WTC11 (cell line): ENCODE measurements at regions not wholly inside any gene's neighbourhood (a gene's known extent, or its start where the extent isn't known, plus 50 kb on each side); places are given as distances from the start of the nearest gene placed in this dataset.

ENCODE experiments used
- ATAC-seq: fragments of 200-7000 bp; cut with Tn5 transposase; 2 replicates; pipeline ENCODE4 v1.10.0; 2021; ENCODE audit warnings: mild to moderate bottlenecking, moderate library complexity
- CTCF ChIA-PET: fragments of 300-600 bp; sonication (Branson Sonifier 250); formaldehyde crosslinking; loops from one replicate; lab custom pipeline; 2021; ENCODE audit warnings: antibody characterized with exemption; lab: Charles Lee
- POLR2A ChIA-PET: fragments of 350-600 bp; sonication (Branson Sonifier 250); formaldehyde crosslinking; loops from one replicate; lab custom pipeline; 2021; ENCODE audit warnings: antibody characterized with exemption; lab: Charles Lee
- DNase-seq: peaks from one replicate; pipeline ENCODE4 v3.0.0; 2021; ENCODE audit warnings: low spot score
- H3K27ac Mint-ChIP-seq: 2 replicates; pipeline ENCODE4 v1.8.0; 2021; ENCODE audit warnings: mixed read lengths
- H3K27me3 Mint-ChIP-seq: 2 replicates; pipeline ENCODE4 v1.8.0; 2021; ENCODE audit warnings: low read depth, mild to moderate bottlenecking, moderate library complexity, mixed read lengths
- H3K36me3 Mint-ChIP-seq: 2 replicates; pipeline ENCODE4 v1.8.0; 2021; ENCODE audit warnings: mixed read lengths
- H3K4me1 Mint-ChIP-seq: 2 replicates; pipeline ENCODE4 v1.8.0; 2022; ENCODE audit warnings: mixed read lengths
- H3K4me3 Mint-ChIP-seq: 2 replicates; pipeline ENCODE4 v1.8.0; 2021; ENCODE audit warnings: mild to moderate bottlenecking, moderate library complexity, mixed read lengths
- H3K9me3 Mint-ChIP-seq: 2 replicates; pipeline ENCODE4 v1.8.0; 2021; ENCODE audit warnings: mixed read lengths
- ATF1 ChIP-seq: sonication (generic); formaldehyde crosslinking; IDR thresholded peaks from 2 replicates; pipeline ENCODE4 v1.8.1; 2023; ENCODE audit warnings: mild to moderate bottlenecking, moderate library complexity, missing genetic modification reagents
- CREM ChIP-seq: sonication (generic); formaldehyde crosslinking; IDR thresholded peaks from 2 replicates; pipeline ENCODE4 v1.8.1; 2022; ENCODE audit warnings: mild to moderate bottlenecking, missing genetic modification reagents, moderate library complexity
- E2F5 ChIP-seq: sonication (generic); formaldehyde crosslinking; IDR thresholded peaks from 2 replicates; pipeline ENCODE4 v1.8.1; 2022; ENCODE audit warnings: mild to moderate bottlenecking, moderate library complexity, missing genetic modification reagents
- EMX1 ChIP-seq: fragments of 250-450 bp; sonication (Bioruptor Pico); IDR thresholded peaks from 2 replicates; pipeline ENCODE4 v1.8.0; 2021; ENCODE audit warnings: mild to moderate bottlenecking
- FOXJ3 ChIP-seq: sonication (generic); formaldehyde crosslinking; IDR thresholded peaks from 2 replicates; pipeline ENCODE4 v1.9.0; 2021; ENCODE audit warnings: missing genetic modification reagents, mild to moderate bottlenecking, borderline replicate concordance
- IRF1 ChIP-seq: sonication (generic); formaldehyde crosslinking; IDR thresholded peaks from 2 replicates; pipeline ENCODE4 v1.8.0; 2023; ENCODE audit warnings: missing genetic modification reagents
- IRF2 ChIP-seq: sonication (generic); formaldehyde crosslinking; IDR thresholded peaks from 2 replicates; pipeline ENCODE4 v1.8.0; 2022; ENCODE audit warnings: low read depth, missing genetic modification reagents, borderline replicate concordance
- JAZF1 ChIP-seq: fragments of 250-450 bp; sonication (Bioruptor Pico); IDR thresholded peaks from 2 replicates; pipeline ENCODE4 v1.9.0; 2021; ENCODE audit warnings: moderate library complexity, mild to moderate bottlenecking, inconsistent platforms
- JUN ChIP-seq: sonication (generic); formaldehyde crosslinking; IDR thresholded peaks from 2 replicates; pipeline ENCODE4 v1.8.0; 2023; ENCODE audit warnings: mild to moderate bottlenecking, missing genetic modification reagents
- NR1H2 ChIP-seq: sonication (generic); formaldehyde crosslinking; IDR thresholded peaks from 2 replicates; pipeline ENCODE4 v1.9.0; 2021; ENCODE audit warnings: mild to moderate bottlenecking, moderate library complexity, missing genetic modification reagents
- NR2C2 ChIP-seq: sonication (generic); formaldehyde crosslinking; IDR thresholded peaks from 2 replicates; pipeline ENCODE4 v1.8.0; 2022; ENCODE audit warnings: mild to moderate bottlenecking, missing genetic modification reagents
- RELA ChIP-seq: sonication (generic); formaldehyde crosslinking; IDR thresholded peaks from 2 replicates; pipeline ENCODE4 v1.8.1; 2022; ENCODE audit warnings: missing genetic modification reagents, mild to moderate bottlenecking, borderline replicate concordance
- RORB ChIP-seq: fragments of 250-450 bp; sonication (Bioruptor Pico); IDR thresholded peaks from 2 replicates; pipeline ENCODE4 v1.9.0; 2021; ENCODE audit warnings: mild to moderate bottlenecking
- SMAD3 ChIP-seq: sonication (generic); formaldehyde crosslinking; IDR thresholded peaks from 2 replicates; pipeline ENCODE4 v1.8.0; 2022; ENCODE audit warnings: missing genetic modification reagents, mild to moderate bottlenecking, borderline replicate concordance
- SOX15 ChIP-seq: fragments of 250-450 bp; sonication (Bioruptor Pico); IDR thresholded peaks from 2 replicates; pipeline ENCODE4 v1.9.0; 2021; ENCODE audit warnings: mild to moderate bottlenecking
- ZNF232 ChIP-seq: sonication (generic); formaldehyde crosslinking; IDR thresholded peaks from 2 replicates; pipeline ENCODE4 v1.8.0; 2022; ENCODE audit warnings: mild to moderate bottlenecking, missing genetic modification reagents
- ZNF396 ChIP-seq: fragments of 250-450 bp; sonication (Bioruptor Pico); IDR thresholded peaks from 2 replicates; pipeline ENCODE4 v1.8.0; 2021; ENCODE audit warnings: mild to moderate bottlenecking, moderate library complexity, borderline replicate concordance
- ZNF416 ChIP-seq: fragments of 250-450 bp; sonication (Bioruptor Pico); IDR thresholded peaks from 2 replicates; pipeline ENCODE4 v1.9.0; 2021; ENCODE audit warnings: mild to moderate bottlenecking, inconsistent platforms
- TF ChIP-seq, protein P1 (sequence below): sonication (generic); formaldehyde crosslinking; IDR thresholded peaks from 2 replicates; pipeline ENCODE4 v1.8.0; 2022; ENCODE audit warnings: missing genetic modification reagents
- TF ChIP-seq, protein P2 (sequence below): sonication (generic); formaldehyde crosslinking; IDR thresholded peaks from 2 replicates; pipeline ENCODE4 v1.8.0; 2023; ENCODE audit warnings: mild to moderate bottlenecking, missing genetic modification reagents
- TF ChIP-seq, protein P3 (sequence below): fragments of 250-450 bp; sonication (Bioruptor Pico); IDR thresholded peaks from 2 replicates; pipeline ENCODE4 v1.9.0; 2021; ENCODE audit warnings: mild to moderate bottlenecking
- TF ChIP-seq, protein P4 (sequence below): sonication (generic); formaldehyde crosslinking; IDR thresholded peaks from 2 replicates; pipeline ENCODE4 v1.8.1; 2023; ENCODE audit warnings: mild to moderate bottlenecking, missing genetic modification reagents, moderate library complexity
- TF ChIP-seq, protein P5 (sequence below): sonication (generic); formaldehyde crosslinking; IDR thresholded peaks from 2 replicates; pipeline ENCODE4 v1.8.1; 2022; ENCODE audit warnings: low read depth, missing genetic modification reagents, borderline replicate concordance
- TF ChIP-seq, protein P6 (sequence below): fragments of 250-450 bp; sonication (Bioruptor Pico); IDR thresholded peaks from 2 replicates; pipeline ENCODE4 v2.1.2; 2022; ENCODE audit warnings: mild to moderate bottlenecking, moderate library complexity

GRCh38 chr14:27371209-27371608 is 773.4 kb upstream of the NOVA1 start (continued):
- TF ChIP-seq, protein P1, sequence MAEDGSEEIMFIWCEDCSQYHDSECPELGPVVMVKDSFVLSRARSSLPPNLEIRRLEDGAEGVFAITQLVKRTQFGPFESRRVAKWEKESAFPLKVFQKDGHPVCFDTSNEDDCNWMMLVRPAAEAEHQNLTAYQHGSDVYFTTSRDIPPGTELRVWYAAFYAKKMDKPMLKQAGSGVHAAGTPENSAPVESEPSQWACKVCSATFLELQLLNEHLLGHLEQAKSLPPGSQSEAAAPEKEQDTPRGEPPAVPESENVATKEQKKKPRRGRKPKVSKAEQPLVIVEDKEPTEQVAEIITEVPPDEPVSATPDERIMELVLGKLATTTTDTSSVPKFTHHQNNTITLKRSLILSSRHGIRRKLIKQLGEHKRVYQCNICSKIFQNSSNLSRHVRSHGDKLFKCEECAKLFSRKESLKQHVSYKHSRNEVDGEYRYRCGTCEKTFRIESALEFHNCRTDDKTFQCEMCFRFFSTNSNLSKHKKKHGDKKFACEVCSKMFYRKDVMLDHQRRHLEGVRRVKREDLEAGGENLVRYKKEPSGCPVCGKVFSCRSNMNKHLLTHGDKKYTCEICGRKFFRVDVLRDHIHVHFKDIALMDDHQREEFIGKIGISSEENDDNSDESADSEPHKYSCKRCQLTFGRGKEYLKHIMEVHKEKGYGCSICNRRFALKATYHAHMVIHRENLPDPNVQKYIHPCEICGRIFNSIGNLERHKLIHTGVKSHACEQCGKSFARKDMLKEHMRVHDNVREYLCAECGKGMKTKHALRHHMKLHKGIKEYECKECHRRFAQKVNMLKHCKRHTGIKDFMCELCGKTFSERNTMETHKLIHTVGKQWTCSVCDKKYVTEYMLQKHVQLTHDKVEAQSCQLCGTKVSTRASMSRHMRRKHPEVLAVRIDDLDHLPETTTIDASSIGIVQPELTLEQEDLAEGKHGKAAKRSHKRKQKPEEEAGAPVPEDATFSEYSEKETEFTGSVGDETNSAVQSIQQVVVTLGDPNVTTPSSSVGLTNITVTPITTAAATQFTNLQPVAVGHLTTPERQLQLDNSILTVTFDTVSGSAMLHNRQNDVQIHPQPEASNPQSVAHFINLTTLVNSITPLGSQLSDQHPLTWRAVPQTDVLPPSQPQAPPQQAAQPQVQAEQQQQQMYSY, result no peak
- TF ChIP-seq E2F5 (CRISPR knock-in tag) (no peak), RORB (CRISPR knock-in tag) (no peak)
- TF ChIP-seq, protein P2, sequence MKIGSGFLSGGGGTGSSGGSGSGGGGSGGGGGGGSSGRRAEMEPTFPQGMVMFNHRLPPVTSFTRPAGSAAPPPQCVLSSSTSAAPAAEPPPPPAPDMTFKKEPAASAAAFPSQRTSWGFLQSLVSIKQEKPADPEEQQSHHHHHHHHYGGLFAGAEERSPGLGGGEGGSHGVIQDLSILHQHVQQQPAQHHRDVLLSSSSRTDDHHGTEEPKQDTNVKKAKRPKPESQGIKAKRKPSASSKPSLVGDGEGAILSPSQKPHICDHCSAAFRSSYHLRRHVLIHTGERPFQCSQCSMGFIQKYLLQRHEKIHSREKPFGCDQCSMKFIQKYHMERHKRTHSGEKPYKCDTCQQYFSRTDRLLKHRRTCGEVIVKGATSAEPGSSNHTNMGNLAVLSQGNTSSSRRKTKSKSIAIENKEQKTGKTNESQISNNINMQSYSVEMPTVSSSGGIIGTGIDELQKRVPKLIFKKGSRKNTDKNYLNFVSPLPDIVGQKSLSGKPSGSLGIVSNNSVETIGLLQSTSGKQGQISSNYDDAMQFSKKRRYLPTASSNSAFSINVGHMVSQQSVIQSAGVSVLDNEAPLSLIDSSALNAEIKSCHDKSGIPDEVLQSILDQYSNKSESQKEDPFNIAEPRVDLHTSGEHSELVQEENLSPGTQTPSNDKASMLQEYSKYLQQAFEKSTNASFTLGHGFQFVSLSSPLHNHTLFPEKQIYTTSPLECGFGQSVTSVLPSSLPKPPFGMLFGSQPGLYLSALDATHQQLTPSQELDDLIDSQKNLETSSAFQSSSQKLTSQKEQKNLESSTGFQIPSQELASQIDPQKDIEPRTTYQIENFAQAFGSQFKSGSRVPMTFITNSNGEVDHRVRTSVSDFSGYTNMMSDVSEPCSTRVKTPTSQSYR (CRISPR knock-in tag), result no peak
- TF ChIP-seq, protein P3, sequence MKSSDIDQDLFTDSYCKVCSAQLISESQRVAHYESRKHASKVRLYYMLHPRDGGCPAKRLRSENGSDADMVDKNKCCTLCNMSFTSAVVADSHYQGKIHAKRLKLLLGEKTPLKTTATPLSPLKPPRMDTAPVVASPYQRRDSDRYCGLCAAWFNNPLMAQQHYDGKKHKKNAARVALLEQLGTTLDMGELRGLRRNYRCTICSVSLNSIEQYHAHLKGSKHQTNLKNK (CRISPR knock-in tag), result no peak

GRCh38 chr14:27371868-27372267 is 774.0 kb upstream of the NOVA1 start:
- H3K27ac Mint-ChIP-seq, result no peak overlapping the region
- DNase-seq (no peak), ATAC-seq (no peak)
- H3K27me3 Mint-ChIP-seq, result no peaks in the 10 kb centered on the region
- POLR2A ChIA-PET, result no interaction called here
- H3K4me1 Mint-ChIP-seq, result no peaks in the 10 kb centered on the region
- H3K4me3 Mint-ChIP-seq, result no peak overlapping the region
- H3K36me3 Mint-ChIP-seq, result no peaks in the 10 kb centered on the region
- H3K9me3 Mint-ChIP-seq, result peaks cover 9% of the 10 kb centered on the region
- CTCF ChIA-PET, result no interaction called here
- TF ChIP-seq RELA, result no peak
- TF ChIP-seq ZNF416 (CRISPR knock-in tag), result no peak
- TF ChIP-seq, protein P4, sequence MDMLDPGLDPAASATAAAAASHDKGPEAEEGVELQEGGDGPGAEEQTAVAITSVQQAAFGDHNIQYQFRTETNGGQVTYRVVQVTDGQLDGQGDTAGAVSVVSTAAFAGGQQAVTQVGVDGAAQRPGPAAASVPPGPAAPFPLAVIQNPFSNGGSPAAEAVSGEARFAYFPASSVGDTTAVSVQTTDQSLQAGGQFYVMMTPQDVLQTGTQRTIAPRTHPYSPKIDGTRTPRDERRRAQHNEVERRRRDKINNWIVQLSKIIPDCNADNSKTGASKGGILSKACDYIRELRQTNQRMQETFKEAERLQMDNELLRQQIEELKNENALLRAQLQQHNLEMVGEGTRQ, result no peak
- TF ChIP-seq, protein P5, sequence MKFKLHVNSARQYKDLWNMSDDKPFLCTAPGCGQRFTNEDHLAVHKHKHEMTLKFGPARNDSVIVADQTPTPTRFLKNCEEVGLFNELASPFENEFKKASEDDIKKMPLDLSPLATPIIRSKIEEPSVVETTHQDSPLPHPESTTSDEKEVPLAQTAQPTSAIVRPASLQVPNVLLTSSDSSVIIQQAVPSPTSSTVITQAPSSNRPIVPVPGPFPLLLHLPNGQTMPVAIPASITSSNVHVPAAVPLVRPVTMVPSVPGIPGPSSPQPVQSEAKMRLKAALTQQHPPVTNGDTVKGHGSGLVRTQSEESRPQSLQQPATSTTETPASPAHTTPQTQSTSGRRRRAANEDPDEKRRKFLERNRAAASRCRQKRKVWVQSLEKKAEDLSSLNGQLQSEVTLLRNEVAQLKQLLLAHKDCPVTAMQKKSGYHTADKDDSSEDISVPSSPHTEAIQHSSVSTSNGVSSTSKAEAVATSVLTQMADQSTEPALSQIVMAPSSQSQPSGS (CRISPR knock-in tag), result no peak
- no peak for TF ChIP-seq EMX1
- no peak for TF ChIP-seq IRF2 (CRISPR knock-in tag)
- TF ChIP-seq FOXJ3 (CRISPR knock-in tag), result no peak
- TF ChIP-seq, protein P6, sequence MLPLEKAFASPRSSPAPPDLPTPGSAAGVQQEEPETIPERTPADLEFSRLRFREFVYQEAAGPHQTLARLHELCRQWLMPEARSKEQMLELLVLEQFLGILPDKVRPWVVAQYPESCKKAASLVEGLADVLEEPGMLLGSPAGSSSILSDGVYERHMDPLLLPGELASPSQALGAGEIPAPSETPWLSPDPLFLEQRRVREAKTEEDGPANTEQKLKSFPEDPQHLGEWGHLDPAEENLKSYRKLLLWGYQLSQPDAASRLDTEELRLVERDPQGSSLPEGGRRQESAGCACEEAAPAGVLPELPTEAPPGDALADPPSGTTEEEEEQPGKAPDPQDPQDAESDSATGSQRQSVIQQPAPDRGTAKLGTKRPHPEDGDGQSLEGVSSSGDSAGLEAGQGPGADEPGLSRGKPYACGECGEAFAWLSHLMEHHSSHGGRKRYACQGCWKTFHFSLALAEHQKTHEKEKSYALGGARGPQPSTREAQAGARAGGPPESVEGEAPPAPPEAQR, result no peak
- TF ChIP-seq ATF1 (CRISPR knock-in tag), result no peak
- TF ChIP-seq NR2C2, result no peak
- TF ChIP-seq IRF1 (CRISPR knock-in tag), result no peak
- TF ChIP-seq JUN, result no peak
- TF ChIP-seq ZNF396, result no peak
- no peak for TF ChIP-seq SOX15 (CRISPR knock-in tag)
- TF ChIP-seq ZNF232 (CRISPR knock-in tag), result no peak
- no peak for TF ChIP-seq CREM (CRISPR knock-in tag)
- TF ChIP-seq JAZF1 (CRISPR knock-in tag), result no peak
- no peak for TF ChIP-seq NR1H2 (CRISPR knock-in tag)
- TF ChIP-seq SMAD3 (CRISPR knock-in tag), result no peak
